A673 (cell line): ENCODE measurements at regions not wholly inside any gene's neighbourhood (a gene's known extent, or its start where the extent isn't known, plus 50 kb on each side); places are given as distances from the start of the nearest gene placed in this dataset.

Experiments
- BruUV-seq: library from RNA; stranded (reverse); fragments of 400-500 nt; replicated peaks from 2 replicates; lab custom pipeline; 2021; lab: Mats Ljungman, UMichigan
- CTCF ChIA-PET: fragments of 300-600 bp; sonication (Branson Sonifier 250); formaldehyde crosslinking; loops from one replicate; lab custom pipeline; 2022; ENCODE audit warnings: antibody characterized with exemption; lab: Charles Lee
- POLR2A ChIA-PET: fragments of 300-600 bp; sonication (Branson Sonifier 250); formaldehyde crosslinking; loops from one replicate; lab custom pipeline; 2022; ENCODE audit warnings: antibody characterized with exemption; ENCODE audit not compliant: low non-redundant PET; lab: Charles Lee
- DNase-seq: peaks from one replicate; pipeline ENCODE4 v3.0.0-alpha.2; 2015; ENCODE audit warnings: low spot score
- H3K27ac ChIP-seq: fragments of 200-600 bp; sonication (generic); 2 replicates; pipeline ENCODE4 v1.5.1; 2016; ENCODE audit warnings: mixed run types, low read depth, mild to moderate bottlenecking, mixed read lengths, antibody characterized with exemption, low read length; ENCODE audit not compliant: poor library complexity, severe bottlenecking
- H3K27me3 ChIP-seq: fragments of 200-600 bp; sonication (generic); replicated peaks from 2 replicates; pipeline ENCODE4 v1.6.1; 2017; ENCODE audit warnings: mixed run types, low read depth, mild to moderate bottlenecking, mixed read lengths, antibody characterized with exemption, low read length; ENCODE audit not compliant: insufficient read depth, poor library complexity
- H3K36me3 ChIP-seq: fragments of 200-600 bp; sonication (generic); 2 replicates; pipeline ENCODE4 v1.6.1; 2016; ENCODE audit warnings: mixed run types, mild to moderate bottlenecking, mixed read lengths, antibody characterized with exemption, low read length; ENCODE audit not compliant: insufficient read depth, poor library complexity, severe bottlenecking
- H3K4me1 ChIP-seq: fragments of 200-600 bp; sonication (generic); 2 replicates; pipeline ENCODE4 v1.6.1; 2017; ENCODE audit warnings: mixed run types, mild to moderate bottlenecking, mixed read lengths, antibody characterized with exemption, low read length; ENCODE audit not compliant: insufficient read depth, poor library complexity, severe bottlenecking
- H3K4me3 ChIP-seq: fragments of 200-600 bp; sonication (generic); 2 replicates; pipeline ENCODE4 v1.5.1; 2016; ENCODE audit warnings: low read depth, mixed run types, mild to moderate bottlenecking, mixed read lengths, low read length; ENCODE audit not compliant: poor library complexity, severe bottlenecking
- H3K9me3 ChIP-seq: fragments of 200-600 bp; sonication (generic); 2 replicates; pipeline ENCODE4 v1.6.1; 2016; ENCODE audit warnings: mixed run types, low read depth, mild to moderate bottlenecking, mixed read lengths, antibody characterized with exemption, low read length; ENCODE audit not compliant: poor library complexity, severe bottlenecking
- CTCF ChIP-seq: fragments of 300-800, 200-600 bp; sonication (generic); conservative IDR thresholded peaks from 2 replicates; pipeline ENCODE4 v1.5.1; 2017; ENCODE audit warnings: low read depth, mild to moderate bottlenecking, antibody characterized with exemption, low read length, moderate library complexity, mixed read lengths
- EZH2 ChIP-seq: fragments of 200-600 bp; sonication (generic); IDR thresholded peaks from 2 replicates; pipeline ENCODE4 v1.6.1; 2017; ENCODE audit warnings: borderline replicate concordance, low read depth, mild to moderate bottlenecking, mixed read lengths, antibody characterized with exemption, low read length; ENCODE audit not compliant: poor library complexity, severe bottlenecking
- intact Hi-C: fragments of 100-400 bp; cut with micrococcal nuclease; formaldehyde crosslinking; loops from one replicate; pipeline ENCODE4 v1.10.0; 2022; ENCODE audit not compliant: unreplicated experiment

DNA sequence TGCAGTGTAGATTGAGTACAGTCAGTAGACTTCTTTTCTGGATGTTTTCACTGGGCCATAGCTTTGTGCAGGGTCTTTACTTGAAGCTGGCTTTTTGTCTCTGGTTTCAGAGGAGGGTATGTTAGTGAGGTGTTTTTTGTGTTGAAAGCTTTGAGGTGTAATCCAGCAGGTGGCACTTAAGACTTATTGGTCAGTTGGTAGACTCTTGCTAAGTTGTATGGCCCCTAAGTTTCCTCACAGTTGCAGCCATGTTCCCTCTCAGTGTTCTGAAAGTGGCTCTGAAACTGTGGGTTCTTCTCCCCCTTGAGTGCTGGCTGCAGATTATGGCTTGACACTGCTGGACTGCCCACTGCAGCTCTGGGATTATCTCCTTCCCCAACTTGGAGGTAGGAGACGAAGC, 55.7 kb upstream of the SLC44A1 start:
- Histone ChIP-seq H3K9me3 (no peaks in the 10 kb centered on the region), H3K27me3 (no peaks in the 10 kb centered on the region), H3K27ac (no peak overlapping the region), H3K4me3 (no peak overlapping the region), H3K4me1 (no peaks in the 10 kb centered on the region), H3K36me3 (no peaks in the 10 kb centered on the region)
- ChIA-PET POLR2A (no interaction called here), CTCF (no interaction called here)
- intact Hi-C loops, result no loop called here
- no peak for DNase-seq
- BruUV-seq, result no TSS peak
- TF ChIP-seq CTCF (no peak), EZH2 (no peak)

DNA sequence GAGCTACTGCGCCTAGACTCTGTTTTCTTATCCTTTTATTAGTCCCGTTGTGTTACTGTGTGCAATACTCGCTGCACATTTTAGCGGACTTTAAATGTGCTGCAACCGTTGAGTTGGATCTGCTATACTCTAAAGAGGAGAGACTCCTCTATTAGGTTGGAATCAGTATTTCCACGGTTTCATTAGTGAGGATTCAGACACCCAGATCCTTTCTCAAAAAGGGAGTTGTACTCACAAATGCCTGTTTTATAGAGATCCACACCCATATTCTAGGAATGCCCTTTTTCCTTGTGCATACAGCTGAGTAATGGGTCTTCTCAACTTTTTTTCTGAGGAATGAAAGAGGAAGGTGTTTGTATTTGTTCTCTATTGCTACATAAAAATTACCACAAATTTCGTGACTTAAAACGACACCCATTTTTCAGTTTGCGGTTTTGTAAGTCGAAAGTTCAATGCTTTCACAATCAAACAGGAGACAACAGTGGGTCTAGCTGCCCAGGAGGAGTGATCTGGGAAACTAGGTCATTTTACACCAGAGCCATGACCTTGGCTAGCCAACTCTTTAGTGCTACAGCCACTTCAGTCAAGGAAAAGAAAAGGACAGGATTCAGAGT, 52.8 kb upstream of the SLC44A1 start:
- H3K4me3 ChIP-seq, result no peak overlapping the region
- H3K27ac ChIP-seq, result no peak overlapping the region
- intact Hi-C loops, result no loop called here
- no peak for DNase-seq
- no peaks in the 10 kb centered on the region for H3K27me3 ChIP-seq
- BruUV-seq, result no TSS peak
- H3K36me3 ChIP-seq, result no peaks in the 10 kb centered on the region
- no peaks in the 10 kb centered on the region for H3K4me1 ChIP-seq
- no peak for TF ChIP-seq EZH2
- TF ChIP-seq CTCF, result no peak
- no peaks in the 10 kb centered on the region for H3K9me3 ChIP-seq
- ChIA-PET CTCF (no interaction called here), POLR2A (interaction anchor here (0.7 kb wide), 1 partner anchor 18 kb away, joined by 3 read pairs; no protein-coding TSS in a partner anchor)

GRCh38 chr9:105193560-105193959, 50.9 kb upstream of the SLC44A1 start:
- BruUV-seq, result no TSS peak
- Histone ChIP-seq H3K9me3 (no peaks in the 10 kb centered on the region), H3K27me3 (no peaks in the 10 kb centered on the region), H3K27ac (no peak overlapping the region), H3K36me3 (no peaks in the 10 kb centered on the region), H3K4me3 (no peak overlapping the region), H3K4me1 (no peaks in the 10 kb centered on the region)
- ChIA-PET POLR2A (no interaction called here), CTCF (no interaction called here)
- intact Hi-C loops, result no loop called here
- TF ChIP-seq CTCF (no peak), EZH2 (no peak)
- DNase-seq, result no peak
